GM12865 (cell line): ENCODE measurements at regions not wholly inside any gene's neighbourhood (a gene's known extent, or its start where the extent isn't known, plus 50 kb on each side); places are given as distances from the start of the nearest gene placed in this dataset.
"Not testable (repeated sequence)": the region's sequence is repeated elsewhere in the genome, so short reads cannot be mapped to it uniquely, and the experiment has no call there.

Experiments used
- DNase-seq: peaks from one replicate; pipeline ENCODE4 v3.0.0; 2010; ENCODE audit warnings: low read depth
- H3K4me3 ChIP-seq: 2 replicates; pipeline ENCODE4 v1.5.1; 2011; ENCODE audit warnings: mild to moderate bottlenecking, low read depth, low read length, control low read depth
- CTCF ChIP-seq: IDR thresholded peaks from 2 replicates; pipeline ENCODE4 v1.5.1; 2011; ENCODE audit warnings: low read length, control low read depth, low read depth, inconsistent platforms; ENCODE audit not compliant: insufficient read depth; ENCODE audit errors: missing control alignments

GRCh38 chr22:35154937-35155387, 89.0 kb downstream of the ISX start:
- peak; percentile 85 for TF ChIP-seq CTCF
- DNase-seq: peak; percentile 78
- H3K4me3 ChIP-seq: no peak overlapping the region

- peak; percentile 31 for TF ChIP-seq CTCF
- DNase-seq: no peak
- no peak overlapping the region for H3K4me3 ChIP-seq
Measured at GRCh38 chr22:35155403-35156025, 89.6 kb downstream of the ISX start.

- peak overlapping the region; percentile 18; the same call in 1 of the 2 replicates for H3K4me3 ChIP-seq
- TF ChIP-seq CTCF: no peak
- DNase-seq: no peak
Measured at GRCh38 chr22:35156945-35157344, 91.0 kb downstream of the ISX start.

- TF ChIP-seq CTCF: no peak
- no peak overlapping the region for H3K4me3 ChIP-seq
- DNase-seq: no peak
Measured at GRCh38 chr22:35158336-35158735, 92.4 kb downstream of the ISX start.

- no peak overlapping the region for H3K4me3 ChIP-seq
- no peak for TF ChIP-seq CTCF
- DNase-seq: no peak
Measured at GRCh38 chr22:35159343-35159742, 93.4 kb downstream of the ISX start.

GRCh38 chr22:35160268-35160667, 94.3 kb downstream of the ISX start:
- no peak for TF ChIP-seq CTCF
- no peak for DNase-seq
- no peak overlapping the region for H3K4me3 ChIP-seq

- not testable (repeated sequence) for H3K4me3 ChIP-seq
Measured at GRCh38 chr22:35165896-35166295, 91.4 kb upstream of the HMGXB4 start.

More at GRCh38 chr22:35165896-35166295, 91.4 kb upstream of the HMGXB4 start:
- not testable (repeated sequence) for DNase-seq
